ENCODE measurements at regions not wholly inside any gene's neighbourhood (a gene's known extent, or its start where the extent isn't known, plus 50 kb on each side); places are given as distances from the start of the nearest gene placed in this dataset.
"Not testable (repeated sequence)": the region's sequence is repeated elsewhere in the genome, so short reads cannot be mapped to it uniquely, and the experiment has no call there.

DNA sequence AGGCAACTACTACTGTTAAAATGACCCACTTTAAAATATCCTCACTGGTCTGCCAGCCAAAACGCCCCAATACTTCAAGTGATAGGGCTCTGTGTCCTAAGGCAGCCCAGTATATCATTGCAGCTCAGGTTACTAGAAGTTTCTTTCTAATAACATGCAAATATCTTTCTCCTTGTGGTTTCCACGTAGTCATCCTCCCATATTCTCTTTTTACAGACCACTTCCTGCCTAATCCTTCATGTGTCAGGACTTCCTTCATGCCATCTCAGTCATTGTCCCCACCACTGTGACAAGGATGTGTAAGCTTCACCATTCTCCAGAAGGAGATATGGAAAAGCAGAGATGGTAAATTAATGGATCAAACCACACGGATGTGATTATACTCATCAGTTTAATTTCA lies 813.7 kb downstream of the MAT2B start:
- DNase-seq (ENCODE audit: low read depth), result no peak
- TF ChIP-seq, protein P1, sequence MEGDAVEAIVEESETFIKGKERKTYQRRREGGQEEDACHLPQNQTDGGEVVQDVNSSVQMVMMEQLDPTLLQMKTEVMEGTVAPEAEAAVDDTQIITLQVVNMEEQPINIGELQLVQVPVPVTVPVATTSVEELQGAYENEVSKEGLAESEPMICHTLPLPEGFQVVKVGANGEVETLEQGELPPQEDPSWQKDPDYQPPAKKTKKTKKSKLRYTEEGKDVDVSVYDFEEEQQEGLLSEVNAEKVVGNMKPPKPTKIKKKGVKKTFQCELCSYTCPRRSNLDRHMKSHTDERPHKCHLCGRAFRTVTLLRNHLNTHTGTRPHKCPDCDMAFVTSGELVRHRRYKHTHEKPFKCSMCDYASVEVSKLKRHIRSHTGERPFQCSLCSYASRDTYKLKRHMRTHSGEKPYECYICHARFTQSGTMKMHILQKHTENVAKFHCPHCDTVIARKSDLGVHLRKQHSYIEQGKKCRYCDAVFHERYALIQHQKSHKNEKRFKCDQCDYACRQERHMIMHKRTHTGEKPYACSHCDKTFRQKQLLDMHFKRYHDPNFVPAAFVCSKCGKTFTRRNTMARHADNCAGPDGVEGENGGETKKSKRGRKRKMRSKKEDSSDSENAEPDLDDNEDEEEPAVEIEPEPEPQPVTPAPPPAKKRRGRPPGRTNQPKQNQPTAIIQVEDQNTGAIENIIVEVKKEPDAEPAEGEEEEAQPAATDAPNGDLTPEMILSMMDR (conservative IDR thresholded peaks at IDR 0.05; ENCODE audit: low read depth, low read length), result no peak
- H3K4me3 ChIP-seq (ENCODE audit: low read length), result no peak overlapping the region

DNA sequence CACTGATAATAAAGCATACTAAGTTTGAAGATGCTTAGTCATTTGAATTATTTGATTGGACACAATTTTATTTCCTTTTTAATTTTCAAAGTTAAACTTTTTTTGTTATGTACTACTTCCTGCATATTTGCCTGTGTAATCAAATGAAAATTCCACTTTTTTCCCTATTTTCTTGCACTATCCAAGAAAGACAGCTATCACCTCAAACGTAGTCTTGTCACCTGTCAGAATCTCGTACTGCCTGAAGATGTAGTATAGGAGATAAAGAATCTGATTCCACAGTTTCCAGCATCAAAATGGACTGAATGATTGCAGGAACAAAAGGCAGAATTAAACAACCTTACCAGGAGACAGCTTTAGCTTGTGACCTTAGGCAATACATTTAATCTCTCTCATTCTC lies 818.8 kb downstream of the MAT2B start:
- DNase-seq (ENCODE audit: low read depth), result no peak
- H3K4me3 ChIP-seq (ENCODE audit: low read length), result no peak overlapping the region
- TF ChIP-seq, protein P1 (conservative IDR thresholded peaks at IDR 0.05; ENCODE audit: low read depth, low read length), result no peak

DNA sequence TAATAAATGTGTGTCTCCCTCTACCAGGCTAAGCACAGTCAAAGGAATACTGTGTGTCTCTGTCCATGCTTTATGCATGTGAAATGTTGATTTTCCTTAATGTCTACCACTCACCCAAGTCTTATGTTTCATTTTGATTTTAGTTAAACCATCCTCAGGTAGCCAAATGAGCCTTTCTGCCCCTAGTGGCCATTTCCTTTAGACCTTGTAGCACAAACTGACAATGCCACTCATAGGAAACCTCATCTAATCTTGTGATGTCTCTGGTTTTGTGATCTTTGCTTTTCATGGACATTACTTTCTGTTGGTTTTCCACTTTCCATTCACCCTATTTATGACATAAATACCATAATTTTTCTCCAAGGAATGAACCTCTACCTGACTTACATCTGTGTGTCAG lies 820.8 kb downstream of the MAT2B start:
- no peak for DNase-seq (ENCODE audit: low read depth)
- H3K4me3 ChIP-seq (ENCODE audit: low read length), result no peak overlapping the region
- TF ChIP-seq, protein P1 (conservative IDR thresholded peaks at IDR 0.05; ENCODE audit: low read depth, low read length), result peak; percentile 14

DNA sequence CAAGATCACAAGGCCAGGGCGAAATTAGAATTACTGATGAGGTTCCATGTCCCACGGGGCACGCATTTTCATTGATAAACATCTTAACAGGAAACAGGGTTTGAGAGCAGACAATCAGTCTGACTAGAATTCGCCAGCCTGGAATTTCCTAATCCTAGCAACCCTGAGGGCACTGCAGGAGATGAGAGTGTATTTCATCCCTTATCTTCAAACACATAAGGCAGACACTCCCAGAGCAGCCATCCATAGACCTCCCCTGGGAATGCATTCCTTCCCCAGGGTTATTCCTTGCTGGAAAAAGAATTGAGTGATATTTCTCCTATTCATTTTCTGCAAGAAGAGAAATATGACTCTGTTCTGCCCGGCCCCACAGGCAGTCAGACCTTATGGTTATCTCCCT lies 821.7 kb downstream of the MAT2B start:
- H3K4me3 ChIP-seq (ENCODE audit: low read length); DNase-seq (ENCODE audit: low read depth): not testable (repeated sequence)

DNA sequence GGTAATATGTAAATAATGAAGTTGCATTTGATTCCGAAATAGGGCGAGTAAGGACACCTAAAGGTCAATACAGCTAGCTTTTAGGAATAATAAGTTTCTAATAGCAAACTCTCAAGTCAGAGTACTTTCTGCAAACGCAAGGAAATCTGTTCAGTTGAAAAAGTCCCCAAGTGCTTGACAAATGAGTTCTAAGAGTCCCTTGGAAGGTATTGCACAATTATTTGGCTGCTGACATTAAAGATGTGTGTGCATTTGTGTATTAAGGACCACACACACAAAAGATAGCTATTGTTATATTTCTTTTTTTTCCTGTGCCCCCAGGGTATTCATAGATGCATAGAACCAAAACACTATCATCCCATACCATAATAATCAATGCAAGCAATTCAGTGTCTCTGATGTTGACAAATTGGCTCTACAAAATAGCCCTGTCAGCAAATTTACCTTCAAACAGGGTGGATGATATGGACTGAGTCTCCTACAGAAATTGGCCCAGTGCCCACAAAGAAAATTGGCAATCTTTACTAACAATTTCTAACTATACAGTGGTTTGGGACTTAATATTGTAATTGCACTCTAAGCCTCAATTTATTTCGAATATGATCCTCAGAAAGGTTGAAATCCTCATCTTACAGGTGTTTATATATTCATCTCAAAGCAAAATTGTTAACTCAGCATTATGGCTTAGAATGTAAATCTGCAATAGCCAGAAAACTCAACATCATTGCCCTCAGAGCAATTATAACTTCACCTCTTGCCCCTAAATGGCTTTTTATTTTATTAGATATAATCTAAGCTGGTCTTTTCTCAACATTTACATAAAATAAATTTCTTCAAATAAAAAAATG lies 827.2 kb downstream of the MAT2B start:
- H3K4me3 ChIP-seq (ENCODE audit: low read length), result no peak overlapping the region
- DNase-seq (ENCODE audit: low read depth), result no peak
- TF ChIP-seq, protein P1 (conservative IDR thresholded peaks at IDR 0.05; ENCODE audit: low read depth, low read length), result no peak

DNA sequence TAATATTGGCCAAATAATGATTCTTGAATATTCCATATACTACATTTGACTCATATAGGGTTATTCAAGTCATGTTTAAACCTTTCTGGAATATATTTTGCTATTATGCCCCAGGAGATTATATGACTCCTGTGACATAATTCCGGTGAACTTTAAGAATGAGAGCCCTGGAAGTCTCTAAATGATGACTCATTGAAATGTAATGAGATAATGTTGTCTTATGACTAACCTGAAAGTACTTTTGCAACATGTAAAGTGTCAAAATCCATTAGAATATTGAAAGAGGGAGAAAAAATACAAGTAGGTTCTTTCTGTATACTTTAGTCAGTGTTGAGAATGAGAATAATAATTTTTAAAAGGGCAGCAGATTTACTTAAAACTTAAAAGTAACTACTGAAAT lies 830.4 kb downstream of the MAT2B start:
- TF ChIP-seq, protein P1 (conservative IDR thresholded peaks at IDR 0.05; ENCODE audit: low read depth, low read length), result no peak
- H3K4me3 ChIP-seq (ENCODE audit: low read length), result no peak overlapping the region
- DNase-seq (ENCODE audit: low read depth), result peak; percentile 83

DNA sequence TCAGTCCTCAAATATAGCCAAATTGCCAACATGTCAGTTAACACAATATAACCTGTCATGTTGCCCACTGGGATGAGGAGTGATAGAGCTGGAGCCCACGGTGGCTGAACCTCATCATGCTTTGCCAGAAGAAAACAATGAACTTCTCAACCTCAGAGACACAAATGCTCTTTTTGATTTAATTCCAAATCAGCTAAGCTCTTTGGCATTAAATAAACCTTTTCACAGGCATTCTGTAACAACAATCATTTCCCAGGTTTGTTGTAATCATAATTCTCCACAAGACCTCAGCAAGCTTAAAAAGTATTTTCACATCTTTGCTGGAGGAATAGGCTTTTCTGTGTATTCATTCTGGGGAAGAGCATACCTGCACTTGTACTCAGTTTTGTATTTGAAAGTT lies 830.9 kb downstream of the MAT2B start:
- no peak overlapping the region for H3K4me3 ChIP-seq (ENCODE audit: low read length)
- TF ChIP-seq, protein P1 (conservative IDR thresholded peaks at IDR 0.05; ENCODE audit: low read depth, low read length), result no peak
- DNase-seq (ENCODE audit: low read depth), result peak; percentile 65
